ENCODE measurements at regions not wholly inside any gene's neighbourhood (a gene's known extent, or its start where the extent isn't known, plus 50 kb on each side); places are given as distances from the start of the nearest gene placed in this dataset.

DNA sequence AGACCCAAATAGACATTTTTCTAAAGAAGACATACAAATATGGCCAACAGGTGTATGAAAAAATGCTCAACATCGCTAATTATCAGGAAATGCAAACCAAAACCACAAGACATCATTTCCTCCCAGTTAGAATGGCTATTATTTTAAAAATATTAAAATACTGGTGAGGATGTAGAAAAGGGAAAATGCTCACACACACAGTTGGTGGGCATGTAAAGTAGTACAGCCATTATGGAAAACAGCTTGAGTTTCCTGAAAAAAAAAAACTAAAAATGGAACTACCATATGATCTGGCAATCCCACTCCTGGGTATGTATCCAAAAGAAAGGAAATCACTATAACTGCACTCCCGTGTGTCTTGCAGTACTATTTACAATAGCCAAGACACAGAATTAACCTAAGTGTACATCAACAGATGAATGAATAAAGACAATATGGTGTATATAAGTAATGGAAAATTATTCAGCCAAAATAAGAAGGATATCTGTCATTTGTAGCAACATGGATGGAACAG is 128.9 kb upstream of the DKK2 start:
- WGBS (ENCODE audit: insufficient coverage): no CpG with 5 or more reads among the region's 2 CpGs
- H3K36me3 ChIP-seq (replicated peaks in 1 of 2; ENCODE audit: control insufficient read depth in 1 of 2, insufficient read depth in 2 of 2, low read length in 2 of 2): no peaks in the 10 kb centered on the region
- H3K79me2 ChIP-seq (ENCODE audit: insufficient read depth, low read length): no peaks in the 10 kb centered on the region
- no peak overlapping the region for H3K4me3 Mint-ChIP-seq
- H3K27ac Mint-ChIP-seq: no peak overlapping the region
- no peak overlapping the region for H2AFZ ChIP-seq (ENCODE audit: insufficient read depth, low read depth, low read length, poor library complexity, severe bottlenecking)
- no peaks in the 10 kb centered on the region for H3K36me3 Mint-ChIP-seq
- H3K27me3 Mint-ChIP-seq (ENCODE audit: low read depth in 3 of 3): no peaks in the 10 kb centered on the region
- no peak overlapping the region for H3K27ac ChIP-seq (ENCODE audit: low read depth in 1 of 2, low read length in 2 of 2)
- H3K4me3 ChIP-seq (replicated peaks in 1 of 3; ENCODE audit: low read depth in 2 of 3, low read length in 3 of 3): no peak overlapping the region
- no peak overlapping the region for H3K9ac ChIP-seq (ENCODE audit: insufficient read depth, low read length, poor library complexity, severe bottlenecking)
- H3K9me3 Mint-ChIP-seq: peaks cover 0 to 6% (median 3%) of the 10 kb centered on the region in 7 donors
- intact Hi-C loops (cut with micrococcal nuclease): no loop called here
- no peaks in the 10 kb centered on the region for H3K4me1 ChIP-seq (ENCODE audit: control insufficient read depth in 1 of 2, insufficient read depth in 2 of 2, low read length in 2 of 2)
- TF ChIP-seq, protein P1, sequence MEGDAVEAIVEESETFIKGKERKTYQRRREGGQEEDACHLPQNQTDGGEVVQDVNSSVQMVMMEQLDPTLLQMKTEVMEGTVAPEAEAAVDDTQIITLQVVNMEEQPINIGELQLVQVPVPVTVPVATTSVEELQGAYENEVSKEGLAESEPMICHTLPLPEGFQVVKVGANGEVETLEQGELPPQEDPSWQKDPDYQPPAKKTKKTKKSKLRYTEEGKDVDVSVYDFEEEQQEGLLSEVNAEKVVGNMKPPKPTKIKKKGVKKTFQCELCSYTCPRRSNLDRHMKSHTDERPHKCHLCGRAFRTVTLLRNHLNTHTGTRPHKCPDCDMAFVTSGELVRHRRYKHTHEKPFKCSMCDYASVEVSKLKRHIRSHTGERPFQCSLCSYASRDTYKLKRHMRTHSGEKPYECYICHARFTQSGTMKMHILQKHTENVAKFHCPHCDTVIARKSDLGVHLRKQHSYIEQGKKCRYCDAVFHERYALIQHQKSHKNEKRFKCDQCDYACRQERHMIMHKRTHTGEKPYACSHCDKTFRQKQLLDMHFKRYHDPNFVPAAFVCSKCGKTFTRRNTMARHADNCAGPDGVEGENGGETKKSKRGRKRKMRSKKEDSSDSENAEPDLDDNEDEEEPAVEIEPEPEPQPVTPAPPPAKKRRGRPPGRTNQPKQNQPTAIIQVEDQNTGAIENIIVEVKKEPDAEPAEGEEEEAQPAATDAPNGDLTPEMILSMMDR (IDR thresholded peaks at IDR 0.05): no peak
- no peaks in the 10 kb centered on the region for H3K4me1 Mint-ChIP-seq
- peaks cover 0 to 13% of the 10 kb centered on the region in 2 donors for H3K9me3 ChIP-seq (replicated peaks in 1 of 2; ENCODE audit: control insufficient read depth in 1 of 2, insufficient read depth in 1 of 2, low read length in 2 of 2)
- no peak for DNase-seq
- peaks cover 0 to 2% of the 10 kb centered on the region in 2 donors for H3K27me3 ChIP-seq (ENCODE audit: control insufficient read depth in 2 of 2, insufficient read depth in 2 of 2, low read length in 2 of 2)
- no peaks in the 10 kb centered on the region for H4K20me1 ChIP-seq (ENCODE audit: insufficient read depth, low read length)
- H3K4me2 ChIP-seq (replicated peaks; ENCODE audit: extremely low read depth, low read length, poor library complexity, severe bottlenecking): no peak overlapping the region

DNA sequence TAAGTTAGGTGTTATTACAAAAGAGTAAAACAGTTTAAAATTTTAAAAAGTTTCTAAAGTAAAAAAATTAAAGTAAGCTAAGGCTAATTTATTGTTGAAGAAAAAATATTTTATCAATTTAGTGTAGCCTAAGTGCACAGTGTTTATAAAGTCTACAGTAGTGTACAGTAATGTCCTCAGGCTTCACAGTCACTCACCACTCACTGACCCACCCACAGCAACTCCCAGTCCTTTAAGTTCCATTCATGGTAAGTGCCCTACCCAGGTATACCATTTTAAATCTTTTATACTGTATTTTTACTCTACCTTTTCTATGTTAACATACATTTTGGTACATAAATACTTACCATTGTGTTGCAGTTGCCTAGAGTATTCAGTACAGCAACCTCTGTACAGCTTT is 120.3 kb upstream of the DKK2 start:
- no peak overlapping the region for H3K27ac ChIP-seq (ENCODE audit: low read depth in 1 of 2, low read length in 2 of 2)
- no peak overlapping the region for H3K27ac Mint-ChIP-seq
- H3K9me3 ChIP-seq (replicated peaks in 1 of 2; ENCODE audit: control insufficient read depth in 1 of 2, insufficient read depth in 1 of 2, low read length in 2 of 2): no peaks in the 10 kb centered on the region
- H3K4me1 ChIP-seq (ENCODE audit: control insufficient read depth in 1 of 2, insufficient read depth in 2 of 2, low read length in 2 of 2): no peaks in the 10 kb centered on the region
- H2AFZ ChIP-seq (ENCODE audit: insufficient read depth, low read depth, low read length, poor library complexity, severe bottlenecking): no peak overlapping the region
- no peaks in the 10 kb centered on the region for H4K20me1 ChIP-seq (ENCODE audit: insufficient read depth, low read length)
- no peaks in the 10 kb centered on the region for H3K36me3 Mint-ChIP-seq
- no peaks in the 10 kb centered on the region for H3K36me3 ChIP-seq (replicated peaks in 1 of 2; ENCODE audit: control insufficient read depth in 1 of 2, insufficient read depth in 2 of 2, low read length in 2 of 2)
- H3K9me3 Mint-ChIP-seq: peaks cover 0 to 7% (median 0%) of the 10 kb centered on the region in 7 donors
- DNase-seq: no peak
- no peak overlapping the region for H3K4me3 Mint-ChIP-seq
- no peak overlapping the region for H3K4me3 ChIP-seq (replicated peaks in 1 of 3; ENCODE audit: low read depth in 2 of 3, low read length in 3 of 3)
- no peaks in the 10 kb centered on the region for H3K27me3 Mint-ChIP-seq (ENCODE audit: low read depth in 3 of 3)
- no peak overlapping the region for H3K4me2 ChIP-seq (replicated peaks; ENCODE audit: extremely low read depth, low read length, poor library complexity, severe bottlenecking)
- TF ChIP-seq, protein P1 (IDR thresholded peaks at IDR 0.05): no peak
- no peak overlapping the region for H3K9ac ChIP-seq (ENCODE audit: insufficient read depth, low read length, poor library complexity, severe bottlenecking)
- peaks cover 0 to 2% of the 10 kb centered on the region in 2 donors for H3K27me3 ChIP-seq (ENCODE audit: control insufficient read depth in 2 of 2, insufficient read depth in 2 of 2, low read length in 2 of 2)
- no peaks in the 10 kb centered on the region for H3K4me1 Mint-ChIP-seq
- H3K79me2 ChIP-seq (ENCODE audit: insufficient read depth, low read length): no peaks in the 10 kb centered on the region
- intact Hi-C loops (cut with micrococcal nuclease): no loop called here
